ENCODE measurements at regions not wholly inside any gene's neighbourhood (a gene's known extent, or its start where the extent isn't known, plus 50 kb on each side); places are given as distances from the start of the nearest gene placed in this dataset.

DNA sequence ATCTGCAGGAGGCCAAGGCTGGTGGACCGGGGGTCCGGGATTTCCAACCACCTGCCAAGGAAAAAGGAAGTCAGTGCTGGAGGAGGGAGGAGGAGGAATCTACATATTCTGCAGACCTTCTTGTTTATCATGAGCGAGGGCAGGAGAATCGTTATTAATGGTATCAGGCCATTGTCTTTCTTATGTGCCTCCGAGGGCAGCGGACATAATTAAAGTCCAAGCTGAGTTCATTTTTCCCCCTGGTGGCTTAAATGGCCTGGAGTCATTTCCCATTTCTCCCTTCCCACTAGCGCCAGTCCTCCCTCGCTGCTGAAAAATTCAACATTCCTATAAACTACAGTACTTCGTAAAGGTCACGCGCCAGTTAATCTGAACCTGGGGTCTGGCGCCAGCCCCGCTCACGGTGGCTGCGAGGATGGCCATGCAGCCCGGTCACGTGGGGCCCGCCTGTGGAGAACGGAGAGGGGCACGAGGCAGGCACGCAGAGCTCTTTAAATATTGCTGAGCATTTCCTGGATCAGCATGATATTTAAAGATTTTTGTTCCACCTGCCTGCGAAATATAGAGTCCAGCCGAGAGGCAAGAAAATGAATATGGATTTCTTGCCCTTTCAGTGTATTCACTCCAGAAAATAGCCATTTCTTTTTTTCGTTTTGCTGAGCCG, 85.2 kb upstream of the PCDH8 start:
- no peak overlapping the region for H3K4me3 ChIP-seq (ENCODE audit: low read length)
- no peaks in the 10 kb centered on the region for H3K4me1 ChIP-seq (ENCODE audit: control insufficient read depth, low read depth, low read length)

DNA sequence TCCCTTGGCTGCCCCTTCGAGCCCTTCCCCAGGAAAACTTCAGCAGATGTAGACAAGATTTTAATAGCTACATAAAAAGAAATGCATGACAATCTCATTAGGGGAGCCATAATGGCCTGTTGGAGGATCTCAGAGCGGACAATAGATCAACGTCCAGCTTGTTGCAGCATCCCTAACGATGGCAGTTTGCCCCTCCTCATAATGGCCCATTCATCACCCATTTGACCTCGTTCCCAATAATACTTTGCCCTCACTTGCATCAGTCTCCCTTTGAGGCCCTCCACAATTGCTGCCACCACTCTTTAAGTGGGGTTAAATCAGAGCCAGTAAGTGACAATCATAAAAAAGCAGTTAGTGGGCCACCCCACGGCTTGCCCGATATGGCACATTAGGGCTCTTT, 84.7 kb upstream of the PCDH8 start:
- Histone ChIP-seq H3K4me2 (ENCODE audit: low read length) (no peak overlapping the region), H3K23ac (ENCODE audit: low read length) (no peak overlapping the region), H4K5ac (ENCODE audit: low read length) (no peak overlapping the region), H3K36me3 (ENCODE audit: control insufficient read depth, insufficient read depth, low read length) (no peaks in the 10 kb centered on the region), H3K4me1 (ENCODE audit: control insufficient read depth, low read depth, low read length) (no peaks in the 10 kb centered on the region), H3K9ac (ENCODE audit: low read length) (no peak overlapping the region), H3K18ac (ENCODE audit: low read length) (no peak overlapping the region), H3K56ac (ENCODE audit: low read length) (no peak overlapping the region), H3K79me2 (ENCODE audit: control insufficient read depth, insufficient read depth, low read length) (no peaks in the 10 kb centered on the region), H3K4me3 (ENCODE audit: low read length) (no peak overlapping the region), H3K4ac (ENCODE audit: low read depth, low read length) (no peak overlapping the region), H2AK5ac (ENCODE audit: low read length) (no peak overlapping the region), H3K27ac (ENCODE audit: low read depth, low read length) (no peak overlapping the region), H2BK120ac (ENCODE audit: low read depth, low read length) (no peak overlapping the region), H3K79me1 (ENCODE audit: low read length) (no peaks in the 10 kb centered on the region), H2BK5ac (ENCODE audit: low read length) (no peak overlapping the region), H4K8ac (ENCODE audit: low read depth, low read length) (no peak overlapping the region), H3K27me3 (ENCODE audit: insufficient read depth, low read length, poor library complexity) (no peaks in the 10 kb centered on the region), H2BK15ac (replicated peaks; ENCODE audit: low read depth) (no peak overlapping the region)
- no CpG with 5 or more reads among the region's 7 CpGs for WGBS (ENCODE audit: extremely low coverage, insufficient coverage, low lambda C conversion rate)
- no peak for DNase-seq

More for the DNA sequence above, 85.2 kb upstream of the PCDH8 start:
- H3K23ac ChIP-seq (ENCODE audit: low read length): no peak overlapping the region
- H3K4me2 ChIP-seq (ENCODE audit: low read length): no peak overlapping the region
- no peak overlapping the region for H2AK5ac ChIP-seq (ENCODE audit: low read length)
- H3K27me3 ChIP-seq (ENCODE audit: insufficient read depth, low read length, poor library complexity): no peaks in the 10 kb centered on the region
- no peak overlapping the region for H3K56ac ChIP-seq (ENCODE audit: low read length)
- H3K79me2 ChIP-seq (ENCODE audit: control insufficient read depth, insufficient read depth, low read length): no peaks in the 10 kb centered on the region
- H3K36me3 ChIP-seq (ENCODE audit: control insufficient read depth, insufficient read depth, low read length): no peaks in the 10 kb centered on the region
- no peak overlapping the region for H3K27ac ChIP-seq (ENCODE audit: low read depth, low read length)
- whole genome bisulfite sequencing (ENCODE audit: extremely low coverage, insufficient coverage, low lambda C conversion rate): no CpG with 5 or more reads among the region's 25 CpGs
- no peak overlapping the region for H3K18ac ChIP-seq (ENCODE audit: low read length)
- DNase-seq: no peak
- H3K9ac ChIP-seq (ENCODE audit: low read length): no peak overlapping the region
- H2BK5ac ChIP-seq (ENCODE audit: low read length): no peak overlapping the region
- no peak overlapping the region for H4K8ac ChIP-seq (ENCODE audit: low read depth, low read length)
- H3K79me1 ChIP-seq (ENCODE audit: low read length): no peaks in the 10 kb centered on the region
- no peak overlapping the region for H2BK120ac ChIP-seq (ENCODE audit: low read depth, low read length)
- H3K4ac ChIP-seq (ENCODE audit: low read depth, low read length): no peak overlapping the region
- no peak overlapping the region for H4K5ac ChIP-seq (ENCODE audit: low read length)
- no peak overlapping the region for H2BK15ac ChIP-seq (replicated peaks; ENCODE audit: low read depth)

DNA sequence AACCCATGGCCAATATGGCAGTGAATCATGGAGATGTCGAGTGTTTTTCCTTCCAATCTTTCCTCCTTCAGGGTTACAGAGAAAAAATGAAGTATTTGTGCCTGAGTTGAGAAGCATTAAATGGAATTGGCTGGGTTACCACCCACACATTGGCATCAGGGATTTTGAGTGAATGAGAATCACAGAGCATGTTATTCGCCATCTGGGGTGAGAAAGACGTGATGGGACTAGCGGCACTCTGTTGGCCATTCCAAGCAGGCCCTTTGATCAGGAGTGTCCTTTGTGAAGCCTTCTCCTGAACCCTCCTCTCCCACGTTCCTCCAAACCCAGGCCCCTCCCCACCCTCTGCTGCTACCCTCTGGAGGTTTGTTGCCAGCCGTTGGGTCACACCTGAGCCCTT, 84.2 kb upstream of the PCDH8 start:
- no peak overlapping the region for H2BK15ac ChIP-seq (replicated peaks; ENCODE audit: low read depth)
- H2AK5ac ChIP-seq (ENCODE audit: low read length): no peak overlapping the region
- no peaks in the 10 kb centered on the region for H3K4me1 ChIP-seq (ENCODE audit: control insufficient read depth, low read depth, low read length)
- no peak overlapping the region for H3K23ac ChIP-seq (ENCODE audit: low read length)
- no peak overlapping the region for H3K9ac ChIP-seq (ENCODE audit: low read length)
- no peak overlapping the region for H2BK120ac ChIP-seq (ENCODE audit: low read depth, low read length)
- no peak overlapping the region for H3K56ac ChIP-seq (ENCODE audit: low read length)
- H3K79me2 ChIP-seq (ENCODE audit: control insufficient read depth, insufficient read depth, low read length): no peaks in the 10 kb centered on the region
- no peak overlapping the region for H3K4ac ChIP-seq (ENCODE audit: low read depth, low read length)
- WGBS (ENCODE audit: extremely low coverage, insufficient coverage, low lambda C conversion rate): no CpG with 5 or more reads among the region's 6 CpGs
- no peak overlapping the region for H4K8ac ChIP-seq (ENCODE audit: low read depth, low read length)
- H3K36me3 ChIP-seq (ENCODE audit: control insufficient read depth, insufficient read depth, low read length): no peaks in the 10 kb centered on the region
- no peak overlapping the region for H3K18ac ChIP-seq (ENCODE audit: low read length)
- H3K79me1 ChIP-seq (ENCODE audit: low read length): no peaks in the 10 kb centered on the region
- no peak overlapping the region for H3K27ac ChIP-seq (ENCODE audit: low read depth, low read length)
- H3K4me2 ChIP-seq (ENCODE audit: low read length): no peak overlapping the region
- DNase-seq: no peak
- no peak overlapping the region for H3K4me3 ChIP-seq (ENCODE audit: low read length)
- H4K5ac ChIP-seq (ENCODE audit: low read length): no peak overlapping the region
- no peak overlapping the region for H2BK5ac ChIP-seq (ENCODE audit: low read length)
- H3K27me3 ChIP-seq (ENCODE audit: insufficient read depth, low read length, poor library complexity): no peaks in the 10 kb centered on the region

DNA sequence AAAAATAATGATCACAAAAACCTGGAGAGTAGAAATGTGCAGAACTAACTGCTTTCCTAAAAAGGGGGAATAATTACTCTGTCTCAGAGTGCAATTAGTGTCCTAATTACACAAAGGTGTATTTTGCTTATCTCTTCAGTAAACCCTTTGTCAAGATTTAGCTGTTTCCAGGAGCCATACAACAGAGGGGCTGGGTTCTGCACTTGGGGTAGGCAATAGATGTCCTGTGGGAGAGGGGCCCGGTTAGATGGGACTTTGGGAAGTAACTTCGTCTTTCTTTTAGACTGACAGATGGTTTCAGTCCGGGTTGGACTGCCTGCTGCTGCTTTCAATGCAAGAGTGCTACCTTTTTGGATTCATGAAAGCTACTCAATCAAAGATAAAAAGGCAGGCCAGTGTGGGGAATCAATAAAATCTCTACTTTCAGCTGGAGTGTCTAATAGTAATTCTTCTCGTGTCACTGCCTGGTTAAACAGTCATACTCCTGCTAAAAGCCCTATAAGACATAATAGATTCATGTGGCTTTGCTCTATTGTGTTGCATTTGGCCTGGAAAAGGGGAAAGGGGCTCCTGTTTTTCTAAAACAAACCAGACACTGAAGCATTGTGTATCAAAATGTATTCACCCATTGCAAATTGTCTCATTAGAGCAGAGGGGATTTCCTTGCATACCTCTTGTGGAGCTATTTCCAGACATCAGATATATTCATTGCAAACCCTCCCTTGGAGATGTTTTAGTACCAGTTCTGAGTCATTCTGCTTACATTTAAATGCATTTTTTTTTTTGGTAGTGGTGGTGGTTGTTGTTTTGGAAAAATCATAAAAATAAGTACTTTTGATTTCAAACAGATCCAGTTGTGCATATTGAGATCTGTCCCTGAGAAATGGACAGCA, 83.3 kb upstream of the PCDH8 start:
- H4K8ac ChIP-seq (ENCODE audit: low read depth, low read length): no peak overlapping the region
- no peaks in the 10 kb centered on the region for H3K27me3 ChIP-seq (ENCODE audit: insufficient read depth, low read length, poor library complexity)
- H3K18ac ChIP-seq (ENCODE audit: low read length): no peak overlapping the region
- no peak overlapping the region for H3K4ac ChIP-seq (ENCODE audit: low read depth, low read length)
- H3K23ac ChIP-seq (ENCODE audit: low read length): no peak overlapping the region
- no peak overlapping the region for H2AK5ac ChIP-seq (ENCODE audit: low read length)
- no peaks in the 10 kb centered on the region for H3K79me2 ChIP-seq (ENCODE audit: control insufficient read depth, insufficient read depth, low read length)
- WGBS (ENCODE audit: extremely low coverage, insufficient coverage, low lambda C conversion rate): no CpG with 5 or more reads among the region's 4 CpGs
- no peak for DNase-seq
- no peak overlapping the region for H3K4me2 ChIP-seq (ENCODE audit: low read length)
- H3K27ac ChIP-seq (ENCODE audit: low read depth, low read length): no peak overlapping the region
- no peak overlapping the region for H2BK120ac ChIP-seq (ENCODE audit: low read depth, low read length)
- H3K4me1 ChIP-seq (ENCODE audit: control insufficient read depth, low read depth, low read length): no peaks in the 10 kb centered on the region
- no peak overlapping the region for H3K9ac ChIP-seq (ENCODE audit: low read length)
- no peak overlapping the region for H3K4me3 ChIP-seq (ENCODE audit: low read length)
- H3K56ac ChIP-seq (ENCODE audit: low read length): no peak overlapping the region
- H2BK5ac ChIP-seq (ENCODE audit: low read length): no peak overlapping the region
- H3K36me3 ChIP-seq (ENCODE audit: control insufficient read depth, insufficient read depth, low read length): no peaks in the 10 kb centered on the region
- H4K5ac ChIP-seq (ENCODE audit: low read length): no peak overlapping the region
- H3K79me1 ChIP-seq (ENCODE audit: low read length): no peaks in the 10 kb centered on the region
- no peak overlapping the region for H2BK15ac ChIP-seq (replicated peaks; ENCODE audit: low read depth)

DNA sequence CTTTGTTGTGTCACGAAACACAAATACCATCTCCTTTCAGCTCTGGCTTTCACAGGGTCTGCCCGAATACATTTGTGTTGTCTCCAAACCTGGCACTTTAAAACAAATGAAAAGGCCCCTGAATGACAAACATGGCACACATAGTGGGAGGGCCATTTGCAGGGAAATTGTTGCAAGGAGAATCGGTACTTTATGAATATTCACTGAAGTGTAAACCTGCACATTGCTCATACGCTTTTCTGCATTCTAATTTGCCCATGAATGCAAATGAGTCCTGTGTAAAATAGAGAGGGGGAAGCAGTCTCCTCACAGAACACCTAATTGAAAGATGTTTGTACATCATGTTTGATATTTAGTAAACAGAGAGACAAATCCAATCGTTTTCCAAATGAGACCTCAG, 82.7 kb upstream of the PCDH8 start:
- Histone ChIP-seq H3K79me1 (ENCODE audit: low read length) (no peaks in the 10 kb centered on the region), H3K4ac (ENCODE audit: low read depth, low read length) (no peak overlapping the region), H3K27me3 (ENCODE audit: insufficient read depth, low read length, poor library complexity) (no peaks in the 10 kb centered on the region), H3K4me2 (ENCODE audit: low read length) (no peak overlapping the region), H3K23ac (ENCODE audit: low read length) (no peak overlapping the region), H3K9ac (ENCODE audit: low read length) (no peak overlapping the region), H3K4me1 (ENCODE audit: control insufficient read depth, low read depth, low read length) (no peaks in the 10 kb centered on the region), H2AK5ac (ENCODE audit: low read length) (no peak overlapping the region), H4K5ac (ENCODE audit: low read length) (no peak overlapping the region), H3K4me3 (ENCODE audit: low read length) (no peak overlapping the region), H3K18ac (ENCODE audit: low read length) (no peak overlapping the region), H3K36me3 (ENCODE audit: control insufficient read depth, insufficient read depth, low read length) (no peaks in the 10 kb centered on the region), H3K27ac (ENCODE audit: low read depth, low read length) (no peak overlapping the region), H2BK120ac (ENCODE audit: low read depth, low read length) (no peak overlapping the region), H3K79me2 (ENCODE audit: control insufficient read depth, insufficient read depth, low read length) (no peaks in the 10 kb centered on the region), H4K8ac (ENCODE audit: low read depth, low read length) (no peak overlapping the region), H3K56ac (ENCODE audit: low read length) (no peak overlapping the region), H2BK15ac (replicated peaks; ENCODE audit: low read depth) (no peak overlapping the region), H2BK5ac (ENCODE audit: low read length) (no peak overlapping the region)
- WGBS (ENCODE audit: extremely low coverage, insufficient coverage, low lambda C conversion rate): no CpG with 5 or more reads among the region's 5 CpGs
- no peak for DNase-seq
